ENCODE measurements at regions not wholly inside any gene's neighbourhood (a gene's known extent, or its start where the extent isn't known, plus 50 kb on each side); places are given as distances from the start of the nearest gene placed in this dataset.

GRCh38 chr2:138426116-138426515 lies 75.5 kb upstream of the SPOPL start:
- TF ChIP-seq, protein P1, sequence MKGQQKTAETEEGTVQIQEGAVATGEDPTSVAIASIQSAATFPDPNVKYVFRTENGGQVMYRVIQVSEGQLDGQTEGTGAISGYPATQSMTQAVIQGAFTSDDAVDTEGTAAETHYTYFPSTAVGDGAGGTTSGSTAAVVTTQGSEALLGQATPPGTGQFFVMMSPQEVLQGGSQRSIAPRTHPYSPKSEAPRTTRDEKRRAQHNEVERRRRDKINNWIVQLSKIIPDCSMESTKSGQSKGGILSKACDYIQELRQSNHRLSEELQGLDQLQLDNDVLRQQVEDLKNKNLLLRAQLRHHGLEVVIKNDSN (IDR thresholded peaks at IDR 0.05), result 0 out of 2 replicates have a peak, but pooled peaks have one; percentile 3
- TF ChIP-seq NFIC (IDR thresholded peaks at IDR 0.05), result peak; percentile 17; the same call in 1 of the 2 replicates
- TF ChIP-seq EP300 (IDR thresholded peaks at IDR 0.05; ENCODE audit: borderline replicate concordance), result peak; percentile 28; the same call in 1 of the 2 replicates
- TF ChIP-seq TCF12 (IDR thresholded peaks at IDR 0.05; ENCODE audit: low read depth), result peak; percentile 56; the same call in 1 of the 2 replicates
- peak; percentile 71 for TF ChIP-seq CEBPB (IDR thresholded peaks at IDR 0.05)
- 0 out of 2 replicates have a peak, but pooled peaks have one; percentile 22 for TF ChIP-seq TEAD4 (IDR thresholded peaks at IDR 0.05)

GRCh38 chr2:138428710-138429440 lies 72.7 kb upstream of the SPOPL start:
- TF ChIP-seq ZBTB7A (IDR thresholded peaks at IDR 0.05; ENCODE audit: low read depth) (no peak), FOXM1 (IDR thresholded peaks at IDR 0.05; ENCODE audit: borderline replicate concordance, low read depth) (no peak), CEBPB (IDR thresholded peaks at IDR 0.05) (no peak), TEAD4 (IDR thresholded peaks at IDR 0.05) (no peak), TCF12 (IDR thresholded peaks at IDR 0.05; ENCODE audit: low read depth) (no peak), YY1 (IDR thresholded peaks at IDR 0.05; ENCODE audit: low read depth) (no peak), TAF1 (IDR thresholded peaks at IDR 0.05; ENCODE audit: low read depth) (no peak), NFIC (IDR thresholded peaks at IDR 0.05) (no peak), EGR1 (IDR thresholded peaks at IDR 0.05) (no peak)
- TF ChIP-seq, protein P2, sequence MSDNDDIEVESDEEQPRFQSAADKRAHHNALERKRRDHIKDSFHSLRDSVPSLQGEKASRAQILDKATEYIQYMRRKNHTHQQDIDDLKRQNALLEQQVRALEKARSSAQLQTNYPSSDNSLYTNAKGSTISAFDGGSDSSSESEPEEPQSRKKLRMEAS (IDR thresholded peaks at IDR 0.05), result no peak

- no peak for TF ChIP-seq YY1 (IDR thresholded peaks at IDR 0.05; ENCODE audit: low read depth)
These were observed 71.4 kb upstream of the SPOPL start for GRCh38 chr2:138430181-138430580.

- TF ChIP-seq EP300 (IDR thresholded peaks at IDR 0.05; ENCODE audit: borderline replicate concordance) (no peak), FOXM1 (IDR thresholded peaks at IDR 0.05; ENCODE audit: borderline replicate concordance, low read depth) (no peak), YY1 (IDR thresholded peaks at IDR 0.05; ENCODE audit: low read depth) (no peak), TEAD4 (IDR thresholded peaks at IDR 0.05) (no peak), ZBTB7A (IDR thresholded peaks at IDR 0.05; ENCODE audit: low read depth) (no peak), RAD21 (IDR thresholded peaks at IDR 0.05; ENCODE audit: low read depth) (no peak), CEBPB (IDR thresholded peaks at IDR 0.05) (no peak), NFIC (IDR thresholded peaks at IDR 0.05) (no peak), EGR1 (IDR thresholded peaks at IDR 0.05) (no peak), TCF12 (IDR thresholded peaks at IDR 0.05; ENCODE audit: low read depth) (no peak), TAF1 (IDR thresholded peaks at IDR 0.05; ENCODE audit: low read depth) (no peak), CREB1 (IDR thresholded peaks at IDR 0.05; ENCODE audit: low read depth) (no peak)
- TF ChIP-seq, protein P1 (IDR thresholded peaks at IDR 0.05), result no peak
- TF ChIP-seq, protein P2 (IDR thresholded peaks at IDR 0.05), result no peak
These were observed 68.6 kb upstream of the SPOPL start for GRCh38 chr2:138432971-138433370.

DNA sequence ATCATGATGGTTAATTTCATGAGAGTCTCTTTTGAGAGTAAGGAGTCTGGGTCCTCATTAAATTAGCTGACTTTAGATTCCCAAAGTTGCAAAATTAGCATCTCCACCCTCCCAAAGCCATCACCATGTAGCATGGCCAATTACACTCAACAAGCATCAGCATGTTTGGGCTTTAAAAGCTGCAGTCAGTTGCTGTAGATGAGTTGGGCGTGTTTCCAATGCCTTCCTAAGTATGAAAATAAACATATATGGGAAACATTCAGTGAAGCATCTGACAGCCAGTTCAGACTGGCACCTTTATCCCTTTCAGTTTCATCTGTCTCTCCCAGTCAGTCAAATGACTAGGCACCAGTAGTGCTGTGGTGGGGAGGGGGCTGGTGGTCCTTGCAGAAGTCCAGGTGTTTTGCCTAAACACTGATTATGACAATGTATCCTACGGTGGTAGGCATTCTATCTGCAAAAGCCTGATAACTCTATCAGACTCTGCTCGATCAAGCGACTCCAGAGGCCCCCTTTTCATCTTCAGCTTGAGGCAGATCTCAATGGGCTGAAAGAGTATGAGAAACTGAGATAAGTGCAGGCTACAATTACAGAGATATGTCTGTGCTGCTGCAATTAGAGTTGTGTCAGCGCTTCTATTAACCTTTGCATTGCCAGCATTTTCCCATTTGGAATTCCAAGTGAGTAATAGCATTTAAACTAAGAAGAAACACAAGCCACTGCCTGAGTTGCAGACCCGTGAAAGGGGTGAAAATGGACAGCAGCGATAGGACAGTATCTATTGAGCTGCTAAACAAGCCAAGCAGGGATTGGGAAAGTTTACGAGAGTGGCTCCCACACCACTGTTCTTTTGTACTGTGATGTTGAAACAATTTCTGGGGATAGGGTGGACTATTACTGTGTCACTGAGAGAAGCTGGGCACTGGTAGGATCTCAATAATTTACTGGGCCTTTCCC lies 67.3 kb upstream of the SPOPL start:
- TF ChIP-seq NFIC (IDR thresholded peaks at IDR 0.05) (no peak), EP300 (IDR thresholded peaks at IDR 0.05; ENCODE audit: borderline replicate concordance) (no peak), YY1 (IDR thresholded peaks at IDR 0.05; ENCODE audit: low read depth) (no peak), REST (IDR thresholded peaks at IDR 0.05; ENCODE audit: low read depth) (no peak)

GRCh38 chr2:138435701-138436100 lies 65.9 kb upstream of the SPOPL start:
- TF ChIP-seq RAD21 (IDR thresholded peaks at IDR 0.05; ENCODE audit: low read depth), result no peak
- TF ChIP-seq, protein P1 (IDR thresholded peaks at IDR 0.05), result no peak
- TF ChIP-seq TEAD4 (IDR thresholded peaks at IDR 0.05), result no peak
- no peak for TF ChIP-seq CREB1 (IDR thresholded peaks at IDR 0.05; ENCODE audit: low read depth)
- TF ChIP-seq TCF12 (IDR thresholded peaks at IDR 0.05; ENCODE audit: low read depth), result no peak
- TF ChIP-seq CEBPB (IDR thresholded peaks at IDR 0.05), result no peak

DNA sequence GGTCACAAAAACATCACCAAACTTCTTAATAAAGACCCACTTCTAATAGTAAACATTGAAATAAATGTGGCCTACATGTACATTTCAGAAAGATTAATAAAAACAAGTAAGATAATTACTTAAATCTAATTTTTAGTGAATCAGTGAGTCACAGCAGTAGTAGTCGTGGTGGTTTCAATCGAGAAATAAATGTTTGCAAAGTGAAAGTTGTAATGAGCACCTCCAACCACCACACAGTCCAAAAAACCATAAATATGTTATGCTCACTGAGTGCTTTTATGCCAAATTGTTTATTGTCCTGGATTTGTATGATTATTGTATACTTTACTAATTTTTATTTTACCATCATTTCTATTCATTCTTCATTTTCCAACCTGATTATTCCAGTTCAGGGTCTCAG lies 61.8 kb upstream of the SPOPL start:
- TF ChIP-seq TEAD4 (IDR thresholded peaks at IDR 0.05) (no peak), EP300 (IDR thresholded peaks at IDR 0.05; ENCODE audit: borderline replicate concordance) (no peak), TCF12 (IDR thresholded peaks at IDR 0.05; ENCODE audit: low read depth) (no peak), RAD21 (IDR thresholded peaks at IDR 0.05; ENCODE audit: low read depth) (no peak), EGR1 (IDR thresholded peaks at IDR 0.05) (no peak), YY1 (IDR thresholded peaks at IDR 0.05; ENCODE audit: low read depth) (no peak)
- TF ChIP-seq, protein P1 (IDR thresholded peaks at IDR 0.05), result no peak

Measured in Ishikawa (cell line).